ENCODE measurements at regions not wholly inside any gene's neighbourhood (a gene's known extent, or its start where the extent isn't known, plus 50 kb on each side); places are given as distances from the start of the nearest gene placed in this dataset.

DNA sequence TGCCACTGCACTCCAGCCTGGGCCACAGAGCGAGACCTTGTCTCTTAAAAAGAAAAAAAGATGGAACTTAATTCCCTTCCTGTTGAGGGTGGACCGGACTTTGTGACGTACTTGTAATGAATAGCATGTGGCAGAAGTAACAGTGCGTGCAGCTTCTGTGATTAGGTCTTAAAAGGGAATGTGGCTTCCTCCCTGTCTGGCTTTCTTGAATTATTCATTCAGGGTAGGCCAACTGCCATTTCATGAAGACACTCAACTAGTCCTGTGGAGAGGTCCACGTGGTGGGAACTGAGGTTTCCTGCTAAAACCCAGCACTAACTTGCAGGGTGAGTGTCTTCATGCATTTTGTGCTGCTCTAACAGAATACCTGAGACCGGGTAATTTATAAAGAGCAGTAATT lies 98.9 kb upstream of the PIAS1 start:
- ATAC-seq (ENCODE audit: low FRiP score) (no peak), DNase-seq (ENCODE audit: low spot score) (no peak)
- TF ChIP-seq, protein P1, sequence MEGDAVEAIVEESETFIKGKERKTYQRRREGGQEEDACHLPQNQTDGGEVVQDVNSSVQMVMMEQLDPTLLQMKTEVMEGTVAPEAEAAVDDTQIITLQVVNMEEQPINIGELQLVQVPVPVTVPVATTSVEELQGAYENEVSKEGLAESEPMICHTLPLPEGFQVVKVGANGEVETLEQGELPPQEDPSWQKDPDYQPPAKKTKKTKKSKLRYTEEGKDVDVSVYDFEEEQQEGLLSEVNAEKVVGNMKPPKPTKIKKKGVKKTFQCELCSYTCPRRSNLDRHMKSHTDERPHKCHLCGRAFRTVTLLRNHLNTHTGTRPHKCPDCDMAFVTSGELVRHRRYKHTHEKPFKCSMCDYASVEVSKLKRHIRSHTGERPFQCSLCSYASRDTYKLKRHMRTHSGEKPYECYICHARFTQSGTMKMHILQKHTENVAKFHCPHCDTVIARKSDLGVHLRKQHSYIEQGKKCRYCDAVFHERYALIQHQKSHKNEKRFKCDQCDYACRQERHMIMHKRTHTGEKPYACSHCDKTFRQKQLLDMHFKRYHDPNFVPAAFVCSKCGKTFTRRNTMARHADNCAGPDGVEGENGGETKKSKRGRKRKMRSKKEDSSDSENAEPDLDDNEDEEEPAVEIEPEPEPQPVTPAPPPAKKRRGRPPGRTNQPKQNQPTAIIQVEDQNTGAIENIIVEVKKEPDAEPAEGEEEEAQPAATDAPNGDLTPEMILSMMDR (IDR thresholded peaks at IDR 0.05): no peak

DNA sequence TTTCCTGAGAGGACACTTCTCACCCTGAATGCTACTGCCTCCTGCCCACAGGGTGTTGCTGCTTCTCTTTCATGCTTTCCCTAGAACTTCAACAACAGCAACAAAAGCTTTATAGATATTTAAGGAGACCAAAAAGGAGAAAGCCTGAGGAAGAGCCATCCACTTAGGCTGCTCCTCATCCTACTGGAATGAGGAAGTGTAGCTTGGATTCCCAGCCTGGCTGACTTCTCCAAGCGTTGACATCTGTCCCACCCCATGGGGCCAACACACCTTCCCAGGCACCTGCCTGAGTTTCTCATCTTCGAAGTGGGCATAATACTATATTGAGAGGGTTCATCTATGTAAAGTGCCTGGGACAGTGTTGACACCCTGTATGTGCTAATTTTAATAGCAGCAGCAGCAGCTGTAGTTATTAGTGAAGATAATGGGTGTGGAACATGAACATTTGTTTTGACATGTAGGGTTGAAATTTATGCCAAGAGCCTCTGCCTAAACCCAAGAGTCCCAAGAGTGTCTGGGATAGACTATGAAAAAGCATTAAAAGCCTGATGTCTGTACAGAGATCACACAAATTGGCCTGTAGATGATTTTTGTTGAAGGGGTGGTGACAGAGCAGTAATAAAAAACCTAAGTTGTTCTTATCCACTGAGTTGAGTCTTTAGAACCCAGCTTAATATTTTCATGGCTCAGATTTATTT lies 96.5 kb upstream of the PIAS1 start:
- DNase-seq (ENCODE audit: low spot score): no peak
- TF ChIP-seq, protein P1 (IDR thresholded peaks at IDR 0.05): no peak
- ATAC-seq (ENCODE audit: low FRiP score): no peak

DNA sequence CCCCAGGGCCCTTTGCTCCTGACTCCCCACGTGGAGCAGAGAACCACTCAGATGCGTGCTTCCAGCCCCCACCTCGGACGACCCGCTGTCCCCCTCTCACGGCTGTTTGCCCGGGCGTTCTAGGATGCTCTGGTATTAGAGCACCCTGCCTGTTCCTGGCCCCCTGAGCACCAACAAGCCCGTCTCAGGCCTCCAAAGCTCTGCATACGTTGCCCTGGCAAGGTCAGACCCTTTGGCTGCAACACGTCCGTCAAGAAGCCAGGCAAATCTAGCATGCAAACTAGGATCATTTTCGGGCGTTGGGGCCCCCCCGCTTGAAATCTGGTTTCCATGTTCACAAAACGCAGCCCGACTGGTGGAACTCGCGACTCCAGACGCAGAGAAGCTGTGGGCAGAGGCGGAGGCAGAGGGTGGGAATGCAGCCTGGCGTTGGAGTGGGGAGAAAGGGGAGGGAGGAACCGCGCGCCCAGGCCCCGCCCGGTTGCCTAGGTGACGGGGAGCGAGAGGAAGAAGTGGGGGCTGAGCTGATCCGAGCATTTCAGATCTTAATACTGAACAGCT lies 86.2 kb upstream of the PIAS1 start:
- DNase-seq (ENCODE audit: low spot score) (peak; percentile 47), ATAC-seq (ENCODE audit: low FRiP score) (peak; percentile 92)
- TF ChIP-seq, protein P1 (IDR thresholded peaks at IDR 0.05): no peak

DNA sequence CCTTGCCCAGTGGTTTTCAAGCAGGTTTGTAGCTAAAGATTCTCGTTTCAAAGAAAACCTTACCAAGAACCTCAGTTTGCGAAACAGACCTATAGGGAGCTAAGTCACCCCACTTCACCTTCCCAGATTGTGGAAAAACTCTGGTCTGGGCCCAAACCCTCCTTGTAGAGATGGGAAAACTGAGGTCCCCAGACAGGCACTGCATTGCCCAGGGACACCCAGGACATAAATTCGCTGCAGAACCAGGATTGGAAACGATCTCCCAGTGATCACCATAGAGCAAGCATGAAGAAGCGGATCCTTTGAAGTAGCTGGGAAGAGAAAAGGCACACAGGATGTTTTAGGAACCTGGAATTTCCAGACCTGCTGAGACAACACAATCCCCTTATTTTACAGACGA lies 85.6 kb upstream of the PIAS1 start:
- peak; percentile 35 for ATAC-seq (ENCODE audit: low FRiP score)
- TF ChIP-seq, protein P1 (IDR thresholded peaks at IDR 0.05): no peak

DNA sequence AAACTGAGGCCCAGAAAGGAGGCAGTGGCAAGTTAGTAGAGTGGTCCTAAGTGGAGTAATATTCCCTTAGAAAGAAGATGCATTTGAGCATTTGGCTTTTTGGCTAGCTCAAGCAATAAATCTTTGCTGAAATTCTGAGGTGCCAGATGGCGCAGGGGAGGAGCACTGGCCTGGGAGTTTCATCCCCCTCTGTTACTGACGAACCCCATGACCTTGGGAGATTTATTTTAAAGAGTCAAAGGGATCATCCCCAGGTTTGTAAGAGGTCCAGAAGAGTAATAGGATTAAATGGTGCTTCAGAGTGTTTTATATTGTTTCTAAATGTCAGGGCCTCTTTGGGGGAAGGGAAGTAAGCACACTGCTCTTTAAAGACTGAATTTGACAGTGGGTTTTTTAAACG lies 85.1 kb upstream of the PIAS1 start:
- ATAC-seq (ENCODE audit: low FRiP score) (no peak), DNase-seq (ENCODE audit: low spot score) (no peak)
- TF ChIP-seq, protein P1 (IDR thresholded peaks at IDR 0.05): no peak

More for the DNA sequence above, 85.6 kb upstream of the PIAS1 start:
- no peak for DNase-seq (ENCODE audit: low spot score)

DNA sequence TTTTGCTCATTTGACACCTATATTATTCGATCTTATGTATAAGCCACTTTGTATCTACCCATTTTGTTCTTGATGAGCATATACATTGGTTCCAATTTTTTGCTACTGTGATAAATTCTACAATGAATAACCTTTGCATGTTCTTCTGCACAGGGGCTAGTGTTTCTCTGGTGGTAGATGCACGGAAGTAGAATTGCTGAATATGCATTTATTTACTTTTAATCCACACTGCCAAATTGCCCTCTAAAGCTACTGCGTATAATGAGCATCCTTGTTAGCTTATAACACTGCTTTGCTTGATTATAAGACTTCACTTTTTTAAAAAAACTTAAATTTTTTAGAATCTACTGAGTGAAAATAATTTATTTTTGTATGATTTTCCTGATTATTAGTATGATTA lies 84.2 kb upstream of the PIAS1 start:
- ATAC-seq (ENCODE audit: low FRiP score): no peak
- DNase-seq (ENCODE audit: low spot score): no peak
- TF ChIP-seq, protein P1 (IDR thresholded peaks at IDR 0.05): no peak

DNA sequence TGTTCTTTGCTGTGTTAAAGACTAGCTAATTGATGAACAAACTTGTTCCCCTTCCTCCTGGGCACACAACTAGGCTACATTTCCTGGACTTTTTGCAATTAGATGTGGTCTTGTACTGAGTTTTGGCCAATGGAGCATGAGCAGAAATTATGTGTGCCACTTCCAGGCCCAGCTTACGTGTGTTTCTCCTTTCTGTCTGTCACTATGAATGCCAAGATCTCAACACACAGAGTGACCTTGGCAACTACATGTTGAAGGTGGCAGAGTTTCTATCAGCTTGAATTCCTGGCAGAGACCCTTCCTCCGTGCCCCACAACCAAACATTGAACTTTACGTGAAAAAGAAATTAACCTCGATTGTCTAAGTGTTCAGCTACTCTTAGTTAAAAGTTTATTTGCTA lies 81.7 kb upstream of the PIAS1 start:
- TF ChIP-seq, protein P1 (IDR thresholded peaks at IDR 0.05): no peak
- ATAC-seq (ENCODE audit: low FRiP score) (no peak), DNase-seq (ENCODE audit: low spot score) (no peak)

Data from omental fat pad (tissue), 3 donors.